HepG2 (cell line): ENCODE measurements at regions not wholly inside any gene's neighbourhood (a gene's known extent, or its start where the extent isn't known, plus 50 kb on each side); places are given as distances from the start of the nearest gene placed in this dataset.

ENCODE experiments used
- ATAC-seq: fragments of 200-7000 bp; cut with Tn5 transposase; 3 replicates; pipeline ENCODE4 v1.9.1; 2020; ENCODE audit warnings: mild to moderate bottlenecking, moderate library complexity
- BruUV-seq: library from RNA; stranded (reverse); fragments of 400-500 nt; replicated peaks from 2 replicates; lab custom pipeline; 2021; lab: Mats Ljungman, UMichigan
- CTCF ChIA-PET: fragments of 300-600 bp; formaldehyde crosslinking; extraction: SDS; loops from one replicate; lab custom pipeline; 2021; ENCODE audit warnings: low total read pairs, inconsistent platforms, low intra/inter-chr PET ratio; lab: Yijun Ruan, JAX
- POLR2A ChIA-PET: fragments of 350-600 bp; sonication (Branson Sonifier 250); formaldehyde crosslinking; loops from one replicate; lab custom pipeline; 2020; ENCODE audit warnings: antibody characterized with exemption, inconsistent platforms; lab: Yijun Ruan, JAX
- DNase-seq: peaks from one replicate; pipeline ENCODE4 v3.0.0-alpha.2; 2015; ENCODE audit warnings: low spot score
- FAIRE-seq: peaks from 3 replicates; lab custom pipeline; 2011; peaks lifted over from hg19 to GRCh38; lab: Jason Lieb, UNC
- H2AFZ ChIP-seq: one replicate; pipeline ENCODE4 v1.6.1; 2011; ENCODE audit warnings: low read length, inconsistent platforms
- H3K27ac ChIP-seq: fragments of 300-600 bp; 3 replicates; pipeline ENCODE4 v1.8.0; 2011; ENCODE audit warnings: mixed run types, mild to moderate bottlenecking, mixed read lengths, low read length, inconsistent platforms; ENCODE audit not compliant: insufficient read depth; ENCODE audit errors: extremely low read length
- H3K27me3 ChIP-seq, 2 experiments: fragments of 200-600 bp in 1 of 2; 2 replicates in 1 of 2; 3 replicates in 1 of 2; pipeline versions ENCODE4 v1.6.0 to v1.8.0; 2011; ENCODE audit warnings: low read length in 2 of 2, mild to moderate bottlenecking in 2 of 2, moderate library complexity in 2 of 2, inconsistent platforms in 1 of 2; ENCODE audit not compliant: insufficient read depth in 2 of 2, control insufficient read depth in 1 of 2
- H3K36me3 ChIP-seq, 2 experiments: fragments of 200-600 bp in 1 of 2; replicated peaks in 1 of 2; 2 replicates in 1 of 2; 3 replicates in 1 of 2; pipeline versions ENCODE4 v1.5.1 to v1.8.0; 2011; ENCODE audit warnings: low read length in 2 of 2, inconsistent platforms in 1 of 2; ENCODE audit not compliant: insufficient read depth in 2 of 2, control insufficient read depth in 1 of 2
- H3K4me1 ChIP-seq: 2 replicates; pipeline ENCODE4 v1.5.1; 2012; ENCODE audit warnings: low read length, inconsistent platforms; ENCODE audit not compliant: insufficient read depth
- H3K4me2 ChIP-seq: 2 replicates; pipeline ENCODE4 v1.6.0; 2011; ENCODE audit warnings: low read depth, low read length, inconsistent platforms
- H3K4me3 ChIP-seq, 3 experiments: fragments of 200-600 bp in 1 of 3; sonication (generic), shearing (Covaris generic) in 1 of 3; replicated peaks in 1 of 3; 2 replicates each; pipeline ENCODE4 v1.5.1; 2011 to 2016; ENCODE audit warnings: low read length in 3 of 3, inconsistent platforms in 2 of 3, low read depth in 2 of 3, mild to moderate bottlenecking in 2 of 3, control low read depth in 1 of 3, mixed read lengths in 1 of 3; ENCODE audit not compliant: insufficient read depth in 1 of 3
- H3K79me2 ChIP-seq: one replicate; pipeline ENCODE4 v1.6.1; 2011; ENCODE audit warnings: low read length, inconsistent platforms; ENCODE audit not compliant: insufficient read depth
- H3K9ac ChIP-seq: 2 replicates; pipeline ENCODE4 v1.6.0; 2011; ENCODE audit warnings: mild to moderate bottlenecking, low read depth, low read length, inconsistent platforms; ENCODE audit not compliant: insufficient read depth
- H3K9me3 ChIP-seq: 2 replicates; pipeline ENCODE4 v1.5.1; 2012; ENCODE audit warnings: mild to moderate bottlenecking, low read length
- H4K20me1 ChIP-seq: 2 replicates; pipeline ENCODE4 v1.6.0; 2011; ENCODE audit warnings: inconsistent platforms, mild to moderate bottlenecking, low read length, moderate library complexity; ENCODE audit not compliant: insufficient read depth
- CCDC6 ChIP-seq: sonication (generic); formaldehyde crosslinking; IDR thresholded peaks from 2 replicates; pipeline ENCODE4 v1.8.1; 2022; ENCODE audit warnings: mild to moderate bottlenecking, missing genetic modification reagents, moderate library complexity
- ERF ChIP-seq: IDR thresholded peaks from 2 replicates; pipeline ENCODE4 v1.6.1; 2018; ENCODE audit warnings: missing biosample characterization, missing genetic modification reagents
- HES4 ChIP-seq: sonication (generic); formaldehyde crosslinking; IDR thresholded peaks from 2 replicates; pipeline ENCODE4 v1.9.0; 2021; ENCODE audit warnings: mild to moderate bottlenecking, missing genetic modification reagents, borderline replicate concordance
- HMG20A ChIP-seq: IDR thresholded peaks from 2 replicates; pipeline ENCODE4 v1.6.1; 2016; ENCODE audit warnings: borderline replicate concordance
- ISX ChIP-seq: sonication (generic); formaldehyde crosslinking; conservative IDR thresholded peaks from 2 replicates; pipeline ENCODE4 v1.5.0; 2020; ENCODE audit warnings: missing genetic modification reagents
- MTA3 ChIP-seq: sonication (generic); formaldehyde crosslinking; IDR thresholded peaks from 2 replicates; pipeline ENCODE4 v1.4.0; 2020; ENCODE audit warnings: missing genetic modification reagents
- NR2F2 ChIP-seq: IDR thresholded peaks from 2 replicates; pipeline ENCODE4 v1.6.1; 2012; ENCODE audit warnings: low read depth, inconsistent platforms, borderline replicate concordance
- NR2F6 ChIP-seq, 2 experiments: IDR thresholded peaks; 2 replicates each; pipeline ENCODE4 v1.6.1; 2016; ENCODE audit warnings: antibody characterized with exemption in 1 of 2, mild to moderate bottlenecking in 1 of 2
- RBFOX2 ChIP-seq: fragments of 200-400 bp; formaldehyde crosslinking; IDR thresholded peaks from 2 replicates; pipeline ENCODE4 v1.6.1; 2017; ENCODE audit warnings: low read depth, mild to moderate bottlenecking, low read length
- ZBED4 ChIP-seq: sonication (generic); formaldehyde crosslinking; IDR thresholded peaks from 2 replicates; pipeline ENCODE4 v1.4.0; 2020; ENCODE audit warnings: missing genetic modification reagents, borderline replicate concordance
- ZNF562 ChIP-seq: sonication (generic); formaldehyde crosslinking; IDR thresholded peaks from 2 replicates; pipeline ENCODE4 v1.8.0; 2022; ENCODE audit warnings: missing genetic modification reagents, borderline replicate concordance
- ZNF816 ChIP-seq: sonication (generic); formaldehyde crosslinking; IDR thresholded peaks from 2 replicates; pipeline ENCODE4 v1.8.0; 2022; ENCODE audit warnings: missing genetic modification reagents, mild to moderate bottlenecking, borderline replicate concordance
- ZNF839 ChIP-seq: sonication (generic); formaldehyde crosslinking; IDR thresholded peaks from 2 replicates; pipeline ENCODE4 v1.4.0; 2020; ENCODE audit warnings: missing genetic modification reagents, mild to moderate bottlenecking, borderline replicate concordance
- ZSCAN21 ChIP-seq: sonication (generic); formaldehyde crosslinking; IDR thresholded peaks from 2 replicates; pipeline ENCODE4 v1.8.0; 2022; ENCODE audit warnings: mild to moderate bottlenecking, missing genetic modification reagents, moderate library complexity, borderline replicate concordance
- in situ Hi-C: cut with HindIII; loops from 2 replicates; pipeline ENCODE4 v1.10.0; 2017; ENCODE audit warnings: low pct_unique_long_range_greater_than_20kb; ENCODE audit not compliant: extremely low pct_ligation_motif_present
- intact Hi-C: fragments of 100-400 bp; cut with micrococcal nuclease; formaldehyde crosslinking; loops from one replicate; pipeline ENCODE4 v1.10.0; 2022; ENCODE audit not compliant: unreplicated experiment
- TF ChIP-seq, protein P1 (sequence below): sonication (generic); formaldehyde crosslinking; IDR thresholded peaks from 2 replicates; pipeline ENCODE4 v1.8.0; 2022; ENCODE audit warnings: missing genetic modification reagents, mild to moderate bottlenecking, moderate library complexity, borderline replicate concordance

- Histone ChIP-seq H3K4me3 (no peak overlapping the region), H3K27me3 (peaks cover 0 to 5% of the 10 kb centered on the region in 2 experiments; a peak in 2 of 5 replicates), H3K4me1 (peaks cover 33% of the 10 kb centered on the region), H2AFZ (peak overlapping the region; percentile 61), H3K79me2 (no peaks in the 10 kb centered on the region), H3K27ac (no peak overlapping the region), H3K36me3 (no peaks in the 10 kb centered on the region), H3K9ac (no peak overlapping the region), H3K9me3 (no peaks in the 10 kb centered on the region), H3K4me2 (no peak overlapping the region; the same call in 1 of the 2 replicates), H4K20me1 (no peaks in the 10 kb centered on the region)
- CTCF ChIA-PET: no interaction called here
- POLR2A ChIA-PET: no interaction called here
- DNase-seq (no peak), FAIRE-seq (no peak), ATAC-seq (no peak)
- intact Hi-C loops: loop anchor here (10.0 kb wide), 1 partner anchor 1239 kb away; no protein-coding TSS in a partner anchor
- no TSS peak for BruUV-seq
- in situ Hi-C loops: loop anchor here (5.0 kb wide), 1 partner anchor 982 kb away; no protein-coding TSS in a partner anchor
- TF ChIP-seq NR2F2 (no peak), ZNF839 (CRISPR knock-in tag) (no peak), MTA3 (CRISPR knock-in tag) (no peak), HMG20A (no peak), ZSCAN21 (CRISPR knock-in tag) (no peak), ERF (CRISPR knock-in tag) (no peak), CCDC6 (CRISPR knock-in tag) (no peak), ZNF562 (CRISPR knock-in tag) (no peak), NR2F6 (IDR thresholded peaks at IDR 0.05) (no peak), NR2F6 (CRISPR knock-in tag; IDR thresholded peaks at IDR 0.05) (no peak), ZNF816 (CRISPR knock-in tag) (no peak), ZBED4 (CRISPR knock-in tag) (no peak), HES4 (CRISPR knock-in tag) (no peak), ISX (CRISPR knock-in tag) (no peak), RBFOX2 (no peak)
- TF ChIP-seq, protein P1, sequence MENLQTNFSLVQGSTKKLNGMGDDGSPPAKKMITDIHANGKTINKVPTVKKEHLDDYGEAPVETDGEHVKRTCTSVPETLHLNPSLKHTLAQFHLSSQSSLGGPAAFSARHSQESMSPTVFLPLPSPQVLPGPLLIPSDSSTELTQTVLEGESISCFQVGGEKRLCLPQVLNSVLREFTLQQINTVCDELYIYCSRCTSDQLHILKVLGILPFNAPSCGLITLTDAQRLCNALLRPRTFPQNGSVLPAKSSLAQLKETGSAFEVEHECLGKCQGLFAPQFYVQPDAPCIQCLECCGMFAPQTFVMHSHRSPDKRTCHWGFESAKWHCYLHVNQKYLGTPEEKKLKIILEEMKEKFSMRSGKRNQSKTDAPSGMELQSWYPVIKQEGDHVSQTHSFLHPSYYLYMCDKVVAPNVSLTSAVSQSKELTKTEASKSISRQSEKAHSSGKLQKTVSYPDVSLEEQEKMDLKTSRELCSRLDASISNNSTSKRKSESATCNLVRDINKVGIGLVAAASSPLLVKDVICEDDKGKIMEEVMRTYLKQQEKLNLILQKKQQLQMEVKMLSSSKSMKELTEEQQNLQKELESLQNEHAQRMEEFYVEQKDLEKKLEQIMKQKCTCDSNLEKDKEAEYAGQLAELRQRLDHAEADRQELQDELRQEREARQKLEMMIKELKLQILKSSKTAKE (CRISPR knock-in tag): no peak
Observed at GRCh38 chr11:111444040-111444439, 65.0 kb upstream of the POU2AF1 start.
